T-helper 9 cell (primary cell): ENCODE measurements at regions not wholly inside any gene's neighbourhood (a gene's known extent, or its start where the extent isn't known, plus 50 kb on each side); places are given as distances from the start of the nearest gene placed in this dataset.

Experiments used
- DNase-seq: peaks from one replicate; pipeline ENCODE4 v3.0.0-alpha.2; 2020

- no peak for DNase-seq
Observed at GRCh38 chr10:2949221-2949947, 118.0 kb upstream of the PFKP start.

- no peak for DNase-seq
Observed at GRCh38 chr10:2948127-2948854, 119.1 kb upstream of the PFKP start.

GRCh38 chr10:2944788-2945187 lies 122.6 kb upstream of the PFKP start:
- no peak for DNase-seq

GRCh38 chr10:2943932-2944614 lies 123.3 kb upstream of the PFKP start:
- DNase-seq = no peak

- DNase-seq = no peak
Observed at GRCh38 chr10:2942938-2943337, 124.4 kb upstream of the PFKP start.

- DNase-seq = no peak
Observed at GRCh38 chr10:2938869-2939268, 128.5 kb upstream of the PFKP start.

- DNase-seq = no peak
Observed at GRCh38 chr10:2936816-2937215, 130.5 kb upstream of the PFKP start.

- DNase-seq = no peak
Observed at GRCh38 chr10:2935647-2936386, 131.5 kb upstream of the PFKP start.

- no peak for DNase-seq
Observed at GRCh38 chr10:2933924-2934323, 133.4 kb upstream of the PFKP start.

- DNase-seq = no peak
Observed at GRCh38 chr10:2933519-2933918, 133.8 kb upstream of the PFKP start.

GRCh38 chr10:2933071-2933470 lies 134.3 kb upstream of the PFKP start:
- no peak for DNase-seq

GRCh38 chr10:2929480-2930258 lies 137.7 kb upstream of the PFKP start:
- no peak for DNase-seq

GRCh38 chr10:2927958-2928840 lies 139.1 kb upstream of the PFKP start:
- peak; percentile 17 for DNase-seq

- no peak for DNase-seq
Observed at GRCh38 chr10:2926918-2927660, 140.3 kb upstream of the PFKP start.

- no peak for DNase-seq
Observed at GRCh38 chr10:2925631-2926030, 141.7 kb upstream of the PFKP start.

- DNase-seq = no peak
Observed at GRCh38 chr10:2924431-2924830, 142.9 kb upstream of the PFKP start.

- no peak for DNase-seq
Observed at GRCh38 chr10:2921956-2922680, 145.2 kb upstream of the PFKP start.

- no peak for DNase-seq
Observed at GRCh38 chr10:2920637-2921036, 146.7 kb upstream of the PFKP start.

- no peak for DNase-seq
Observed at GRCh38 chr10:2920168-2920567, 147.2 kb upstream of the PFKP start.

GRCh38 chr10:2919016-2919415 lies 148.3 kb upstream of the PFKP start:
- DNase-seq = no peak
